ENCODE measurements at regions not wholly inside any gene's neighbourhood (a gene's known extent, or its start where the extent isn't known, plus 50 kb on each side); places are given as distances from the start of the nearest gene placed in this dataset.
"Not testable (repeated sequence)": the region's sequence is repeated elsewhere in the genome, so short reads cannot be mapped to it uniquely, and the experiment has no call there.

GRCh38 chr17:13871261-13871660, 198.0 kb upstream of the COX10 start:
- DNase-seq = no peak

GRCh38 chr17:13874134-13874533, 195.2 kb upstream of the COX10 start:
- no peak for DNase-seq

- no peak for DNase-seq
These were observed 194.5 kb upstream of the COX10 start for GRCh38 chr17:13874817-13875216.

DNA sequence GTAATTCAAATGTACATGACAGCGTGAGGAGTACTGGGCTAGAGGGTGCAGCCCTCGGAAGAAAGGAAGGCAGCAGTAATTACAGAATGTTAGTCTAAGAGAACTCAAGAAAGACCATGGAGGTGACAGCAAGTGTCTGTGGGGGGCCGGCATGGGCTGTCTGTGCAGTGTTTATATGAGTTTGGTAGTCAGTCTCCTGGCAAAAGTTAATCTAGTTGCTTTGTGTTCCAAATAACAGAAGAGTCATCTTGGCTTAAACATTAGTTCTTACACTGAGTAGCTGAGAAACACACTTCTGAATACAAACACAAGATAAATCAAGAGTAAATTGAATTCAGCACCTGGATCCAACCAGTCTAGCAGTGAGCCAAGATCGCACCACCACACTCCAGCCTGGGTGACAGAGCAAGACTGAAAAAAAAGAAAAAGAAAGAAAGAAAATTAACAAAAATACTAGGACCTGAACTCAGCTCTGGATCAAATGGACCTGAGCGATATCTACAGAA, 189.3 kb upstream of the COX10 start:
- DNase-seq = no peak

DNA sequence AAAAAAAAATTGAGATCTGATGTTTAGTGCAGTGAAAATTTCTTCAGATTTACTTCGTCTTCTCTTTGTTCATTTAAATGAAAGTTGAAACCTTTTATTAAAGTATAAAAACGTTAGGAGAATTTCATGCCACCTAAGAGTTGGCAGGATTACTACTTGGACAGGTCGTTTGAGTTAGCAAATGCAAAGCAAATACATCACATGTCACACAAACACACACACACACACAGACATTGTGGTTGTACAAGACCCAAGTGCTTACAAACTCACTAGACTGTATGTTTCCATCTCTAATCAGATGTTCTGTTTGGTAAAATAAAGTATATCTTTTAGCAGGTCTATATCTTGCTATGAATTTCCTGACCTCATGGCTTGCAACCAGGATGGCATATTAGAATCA, 185.6 kb upstream of the COX10 start:
- DNase-seq = no peak

DNA sequence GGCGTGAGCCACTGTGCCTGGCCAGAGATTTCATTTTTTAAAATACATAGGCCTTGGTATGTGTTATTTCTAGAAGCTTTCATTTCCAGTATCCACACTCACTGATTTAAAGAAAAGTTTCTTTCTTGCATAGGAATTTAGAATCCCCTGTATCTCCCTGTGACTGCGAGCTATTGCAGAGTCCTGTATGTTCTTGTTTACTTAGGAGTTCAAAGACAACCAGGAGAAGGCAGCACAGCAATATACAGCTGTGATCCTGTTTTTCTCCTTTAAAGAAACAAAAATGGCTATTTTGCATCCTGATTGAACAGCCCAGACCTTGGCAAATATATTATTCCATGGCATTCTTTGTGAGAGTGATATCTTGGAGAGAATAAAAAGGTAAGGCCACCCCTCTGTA, 185.0 kb upstream of the COX10 start:
- no peak for DNase-seq

GRCh38 chr17:13885550-13885949, 183.8 kb upstream of the COX10 start:
- DNase-seq = no peak

DNA sequence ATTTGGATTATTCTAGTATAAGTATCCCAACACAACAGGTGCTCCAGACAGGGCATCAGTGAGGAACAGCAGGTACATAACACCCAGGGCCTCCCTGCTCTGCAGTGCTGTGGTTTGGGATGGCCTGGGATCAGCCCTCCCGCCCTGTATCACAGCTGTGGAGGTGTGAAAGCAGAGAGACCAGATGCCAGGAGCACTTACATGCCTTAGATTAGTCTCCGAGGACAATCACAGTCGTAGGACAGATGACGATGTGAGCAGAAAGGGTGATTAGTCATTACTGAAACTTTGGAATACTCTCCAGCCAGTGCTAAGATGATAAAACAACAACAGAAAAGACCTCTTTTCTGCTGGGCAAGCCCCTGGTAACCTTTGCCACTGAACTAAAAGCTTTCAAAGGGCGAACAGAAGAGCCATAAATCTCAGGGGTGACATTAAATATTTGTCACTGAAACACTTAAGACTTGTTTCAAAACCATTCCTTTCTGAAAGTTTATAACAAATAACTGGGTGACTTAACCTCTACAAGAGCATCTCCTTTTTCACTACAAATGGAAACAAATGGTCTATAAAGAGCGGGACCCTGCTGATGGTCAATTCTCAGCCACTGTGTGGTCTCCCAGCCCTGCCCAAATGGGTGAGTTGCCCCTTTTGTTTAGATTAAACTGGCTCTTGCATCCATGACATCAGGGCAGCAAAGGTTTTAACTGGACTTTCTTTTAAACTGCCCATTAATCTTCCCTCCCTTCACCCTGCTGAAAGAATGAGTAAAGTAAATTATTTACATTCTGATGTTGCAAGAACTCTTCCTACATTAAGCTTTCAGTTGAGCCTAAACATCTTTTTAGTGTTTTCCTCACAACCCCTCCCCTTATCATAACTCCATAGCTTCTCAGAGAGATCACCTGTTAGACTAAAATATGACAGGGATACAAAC, 183.1 kb upstream of the COX10 start:
- no peak for DNase-seq

DNA sequence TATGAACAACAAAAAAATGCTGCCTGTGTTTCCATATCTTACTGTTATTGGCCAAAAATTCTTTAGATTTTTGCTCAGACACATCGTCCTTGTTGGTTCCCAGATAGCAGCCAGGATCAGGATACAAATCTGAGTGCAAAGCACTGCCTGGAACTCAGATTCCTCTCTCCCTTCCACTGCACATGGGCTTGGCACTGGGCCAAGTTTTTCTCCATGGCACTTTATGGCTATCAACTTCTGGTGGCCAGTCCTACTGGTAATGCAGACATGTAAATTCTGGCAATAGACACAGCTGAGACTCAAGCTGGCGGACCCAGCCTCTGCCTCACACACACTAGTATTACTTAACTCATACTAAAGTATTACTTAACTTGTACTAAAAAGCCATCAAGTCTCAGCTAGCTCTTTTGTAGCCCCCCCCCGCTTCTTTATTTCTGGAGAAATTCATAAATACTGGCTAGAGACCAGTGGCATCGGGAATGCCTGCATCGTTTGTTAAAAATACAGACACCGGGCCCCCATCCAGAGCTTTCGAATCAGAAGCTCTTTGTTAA, 181.2 kb upstream of the COX10 start:
- no peak for DNase-seq

DNA sequence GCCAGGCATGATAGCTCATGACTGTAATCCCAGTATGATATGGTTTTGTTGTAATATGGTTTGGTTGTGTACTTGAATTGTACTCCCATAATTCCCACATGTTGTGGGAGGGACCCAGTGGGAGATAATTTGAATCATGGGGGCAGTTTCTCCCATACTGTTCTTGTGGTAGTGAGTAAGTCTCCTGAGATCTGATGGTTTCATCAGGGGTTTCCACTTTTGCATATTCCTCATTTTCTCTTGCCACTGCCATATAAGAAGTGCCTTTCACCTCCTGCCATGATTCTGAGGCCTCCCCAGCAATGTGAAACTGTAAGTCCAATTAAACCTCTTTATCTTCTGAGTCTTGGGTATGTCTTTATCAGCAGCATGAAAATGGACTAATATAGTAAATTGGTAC, 160.3 kb upstream of the COX10 start:
- DNase-seq = not testable (repeated sequence)

- no peak for DNase-seq
These were observed 159.3 kb upstream of the COX10 start for GRCh38 chr17:13909901-13910519.

GRCh38 chr17:13917634-13918033, 151.7 kb upstream of the COX10 start:
- DNase-seq = no peak

DNA sequence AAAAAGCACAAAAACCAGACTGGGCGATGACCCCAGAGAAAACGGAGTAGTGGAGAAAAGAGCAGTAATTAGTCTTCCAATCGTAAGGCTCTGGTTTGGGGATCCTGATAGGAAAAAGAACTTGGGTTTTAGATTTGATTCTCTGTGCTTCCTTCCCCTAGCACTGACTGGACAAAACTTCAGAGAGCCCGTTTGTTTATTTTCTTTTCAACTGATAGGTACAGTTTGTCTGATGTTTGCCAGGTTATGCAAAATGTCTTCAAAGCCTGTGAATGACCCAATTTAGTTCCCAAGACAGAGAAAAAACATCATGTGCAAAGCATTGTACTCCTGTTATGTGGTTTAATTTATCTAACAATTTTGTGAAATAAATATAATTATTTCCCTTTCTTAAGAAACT, 151.1 kb upstream of the COX10 start:
- no peak for DNase-seq

GRCh38 chr17:13919818-13920217, 149.5 kb upstream of the COX10 start:
- no peak for DNase-seq

DNA sequence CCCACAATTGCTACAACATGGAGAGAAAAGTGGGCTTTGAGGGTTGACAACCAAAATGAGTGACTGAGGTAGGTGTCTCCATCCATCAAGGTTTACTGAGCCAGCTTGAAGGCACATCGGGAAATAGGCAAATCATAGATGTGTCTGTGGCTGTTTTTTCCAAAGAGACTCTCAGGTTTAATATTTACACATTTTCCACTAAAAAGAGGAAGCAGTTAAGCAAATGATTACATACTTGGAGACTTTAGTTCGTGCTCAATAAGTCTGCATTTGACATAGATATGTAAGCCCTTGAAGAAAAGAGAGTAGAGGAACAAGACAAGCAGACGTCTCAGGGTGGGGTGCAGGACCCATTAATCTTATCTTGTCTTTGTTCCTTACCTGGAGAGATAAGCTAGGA, 148.9 kb upstream of the COX10 start:
- DNase-seq = no peak

DNA sequence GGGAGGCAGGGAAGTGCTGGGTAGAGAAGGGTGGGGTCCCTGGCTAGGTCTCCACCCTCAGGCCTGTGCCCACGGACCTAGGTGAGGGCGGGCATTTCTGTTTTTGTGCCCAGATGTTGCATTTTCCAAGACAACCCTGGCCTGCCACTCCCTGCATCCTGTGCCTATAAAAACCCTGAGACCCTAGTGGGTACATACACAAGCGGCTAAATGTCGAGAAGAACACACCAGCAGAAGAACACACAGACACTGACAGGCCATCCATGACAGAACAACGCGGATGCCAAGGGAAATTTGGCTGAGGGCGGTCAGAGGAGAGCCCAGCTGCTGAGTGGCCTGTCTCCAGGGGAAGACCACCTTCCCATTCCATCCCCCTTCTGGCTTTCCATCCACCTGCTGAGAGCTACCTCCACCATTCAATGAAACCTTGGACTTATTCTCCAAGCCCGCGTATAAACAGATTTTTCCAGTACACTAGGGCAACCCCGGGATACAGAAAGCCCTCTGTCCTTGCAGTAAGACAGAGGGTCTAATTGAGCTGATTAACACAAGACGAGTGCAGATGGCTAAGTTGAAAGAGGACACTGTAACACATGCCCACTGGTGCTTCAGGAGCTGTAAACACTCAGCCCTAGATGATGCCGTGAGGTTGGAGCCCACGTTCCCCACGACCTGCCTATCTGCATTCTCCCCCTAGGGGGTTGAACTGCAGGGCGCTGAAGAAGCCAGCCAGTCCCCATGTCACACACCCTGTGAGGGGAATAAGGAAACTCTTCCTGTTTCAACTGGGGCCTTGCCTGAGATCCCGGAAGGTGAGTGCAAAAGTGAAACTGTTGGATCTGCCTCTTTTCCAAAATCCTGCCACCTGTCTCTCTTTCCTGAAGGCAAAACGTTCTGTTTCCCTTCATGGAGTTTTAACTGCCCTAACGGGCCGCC, 147.2 kb upstream of the COX10 start:
- no peak for DNase-seq

- no peak for DNase-seq
These were observed 146.4 kb upstream of the COX10 start for GRCh38 chr17:13922885-13923284.

DNA sequence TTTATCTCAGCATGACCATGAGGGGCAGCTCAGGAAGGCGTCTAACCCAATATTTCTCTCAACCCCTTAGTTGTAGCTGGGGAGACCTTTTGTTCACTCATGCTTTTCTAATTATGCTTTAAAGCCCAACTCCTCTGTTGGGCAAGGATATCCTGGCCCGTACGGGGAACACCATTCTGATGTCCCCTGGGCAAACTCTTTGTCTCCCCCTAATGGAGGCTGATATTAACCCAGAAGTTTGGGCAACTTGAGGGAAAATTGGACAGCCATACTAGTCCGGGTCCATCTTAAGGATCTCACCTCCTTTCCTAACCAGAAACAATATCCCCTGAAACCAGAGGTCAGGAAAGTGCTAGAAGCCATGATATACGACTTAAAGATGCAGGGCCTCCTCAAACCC, 143.7 kb upstream of the COX10 start:
- DNase-seq = no peak

- DNase-seq = peak; percentile 71
These were observed 138.2 kb upstream of the COX10 start for GRCh38 chr17:13931111-13931526.

- peak; percentile 80 for DNase-seq
These were observed 137.4 kb upstream of the COX10 start for GRCh38 chr17:13931800-13932460.

DNA sequence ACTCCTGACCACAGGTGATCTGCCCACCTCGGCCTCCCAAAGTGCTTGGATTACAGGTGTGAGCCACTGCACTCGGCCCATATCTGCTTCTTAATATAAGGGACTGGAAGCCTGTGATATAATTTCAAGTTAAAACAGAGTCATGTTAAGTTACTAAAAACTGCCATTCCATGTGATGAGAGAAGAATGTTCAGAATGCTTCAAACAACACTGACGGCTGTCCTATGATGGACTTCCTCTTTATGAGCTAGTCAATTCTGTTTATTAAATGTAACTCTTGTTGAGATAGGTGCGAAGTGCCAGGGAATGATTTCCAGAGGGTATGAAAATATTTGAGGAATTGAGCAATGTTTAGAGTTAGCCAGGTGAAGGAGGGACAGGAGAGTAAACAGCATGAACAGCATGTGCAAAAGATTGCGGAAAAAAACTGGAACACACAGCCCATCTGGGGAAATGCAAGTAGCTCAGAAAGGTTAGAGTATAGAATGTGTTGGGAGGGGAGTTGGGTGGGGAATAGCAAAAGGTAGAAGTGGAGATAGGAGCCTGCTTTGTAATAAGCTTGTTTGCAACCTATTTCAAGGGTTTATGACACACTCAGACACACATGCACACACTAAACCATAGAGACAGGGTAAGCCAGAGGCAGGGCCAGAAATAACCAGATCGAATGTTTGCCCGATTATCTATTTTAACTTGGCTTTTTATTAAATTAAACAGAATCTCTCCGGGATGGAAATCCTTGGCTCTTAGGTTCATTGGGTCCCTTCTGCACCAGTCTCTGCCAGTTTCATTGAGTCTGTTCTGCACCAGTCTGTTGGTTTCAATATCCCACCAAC, 135.6 kb upstream of the COX10 start:
- DNase-seq = no peak

Data from CD4-positive, alpha-beta T cell treated with Interleukin-15 for 1 hour (primary cell).